Stimulated activated CD8-positive, alpha-beta memory T cell treated with anti-CD3 and anti-CD28 coated beads, Interleukin-4, amount 100 ng/mL, for 48 hours (primary cell): ENCODE measurements at regions not wholly inside any gene's neighbourhood (a gene's known extent, or its start where the extent isn't known, plus 50 kb on each side); places are given as distances from the start of the nearest gene placed in this dataset.

ENCODE experiments used
- DNase-seq: peaks from one replicate; pipeline ENCODE4 v3.0.0-alpha.2; 2020

GRCh38 chr5:98415663-98416062 lies 357.8 kb upstream of the RGMB start:
- no peak for DNase-seq

GRCh38 chr5:98416541-98416940 lies 356.9 kb upstream of the RGMB start:
- DNase-seq: no peak

- DNase-seq: no peak
Measured at GRCh38 chr5:98419825-98420224, 353.6 kb upstream of the RGMB start.

- DNase-seq: no peak
Measured at GRCh38 chr5:98424681-98425450, 348.6 kb upstream of the RGMB start.

- no peak for DNase-seq
Measured at GRCh38 chr5:98425640-98426039, 347.8 kb upstream of the RGMB start.

GRCh38 chr5:98428806-98429205 lies 344.7 kb upstream of the RGMB start:
- no peak for DNase-seq

GRCh38 chr5:98432378-98432777 lies 341.1 kb upstream of the RGMB start:
- DNase-seq: no peak

GRCh38 chr5:98433022-98433421 lies 340.4 kb upstream of the RGMB start:
- DNase-seq: no peak

GRCh38 chr5:98433673-98434072 lies 339.8 kb upstream of the RGMB start:
- no peak for DNase-seq

- DNase-seq: no peak
Measured at GRCh38 chr5:98436667-98437066, 336.8 kb upstream of the RGMB start.

- DNase-seq: no peak
Measured at GRCh38 chr5:98442448-98442847, 331.0 kb upstream of the RGMB start.

GRCh38 chr5:98443881-98444280 lies 329.6 kb upstream of the RGMB start:
- no peak for DNase-seq

- no peak for DNase-seq
Measured at GRCh38 chr5:98453296-98453695, 320.2 kb upstream of the RGMB start.

- no peak for DNase-seq
Measured at GRCh38 chr5:98454407-98454806, 319.1 kb upstream of the RGMB start.

GRCh38 chr5:98454904-98455303 lies 318.6 kb upstream of the RGMB start:
- DNase-seq: no peak

- no peak for DNase-seq
Measured at GRCh38 chr5:98455665-98456064, 317.8 kb upstream of the RGMB start.

- DNase-seq: no peak
Measured at GRCh38 chr5:98458004-98458403, 315.5 kb upstream of the RGMB start.

GRCh38 chr5:98458726-98459125 lies 314.7 kb upstream of the RGMB start:
- DNase-seq: no peak

- no peak for DNase-seq
Measured at GRCh38 chr5:98460536-98460935, 312.9 kb upstream of the RGMB start.

GRCh38 chr5:98461485-98461884 lies 312.0 kb upstream of the RGMB start:
- no peak for DNase-seq

GRCh38 chr5:98463222-98463621 lies 310.2 kb upstream of the RGMB start:
- DNase-seq: no peak

- DNase-seq: no peak
Measured at GRCh38 chr5:98463676-98464075, 309.8 kb upstream of the RGMB start.

GRCh38 chr5:98464737-98465330 lies 308.6 kb upstream of the RGMB start:
- DNase-seq: no peak

- no peak for DNase-seq
Measured at GRCh38 chr5:98468188-98468869, 305.1 kb upstream of the RGMB start.
